ENCODE measurements at regions not wholly inside any gene's neighbourhood (a gene's known extent, or its start where the extent isn't known, plus 50 kb on each side); places are given as distances from the start of the nearest gene placed in this dataset.

GRCh38 chr4:30838331-30838730 is 118.2 kb downstream of the PCDH7 start:
- TF ChIP-seq CTCF (IDR thresholded peaks at IDR 0.05 in 4 of 5, conservative IDR thresholded peaks at IDR 0.05 in 1 of 5) = no peak
- TF ChIP-seq POLR2A (IDR thresholded peaks at IDR 0.05) = no peak
